AG10803 (cell line): ENCODE measurements at regions not wholly inside any gene's neighbourhood (a gene's known extent, or its start where the extent isn't known, plus 50 kb on each side); places are given as distances from the start of the nearest gene placed in this dataset.

Experiments
- DNase-seq: peaks from one replicate; pipeline ENCODE4 v3.0.0; 2010; ENCODE audit warnings: low read depth
- H3K4me3 ChIP-seq: 2 replicates; pipeline ENCODE4 v1.5.1; 2011; ENCODE audit warnings: mild to moderate bottlenecking, low read length, control low read depth
- CTCF ChIP-seq: conservative IDR thresholded peaks from 2 replicates; pipeline ENCODE4 v1.5.1; 2011; ENCODE audit warnings: mild to moderate bottlenecking, low read length, control low read depth, inconsistent platforms

GRCh38 chr5:86983208-86983607 is 284.5 kb upstream of the RASA1 start:
- no peak overlapping the region for H3K4me3 ChIP-seq
- no peak for TF ChIP-seq CTCF
- DNase-seq: no peak

- no peak overlapping the region for H3K4me3 ChIP-seq
- TF ChIP-seq CTCF: no peak
- no peak for DNase-seq
Measured at GRCh38 chr5:86986837-86987236, 280.8 kb upstream of the RASA1 start.

- DNase-seq: peak; percentile 57
- no peak for TF ChIP-seq CTCF
- H3K4me3 ChIP-seq: no peak overlapping the region
Measured at GRCh38 chr5:86997516-86997915, 270.2 kb upstream of the RASA1 start.

GRCh38 chr5:86999951-87000350 is 267.7 kb upstream of the RASA1 start:
- DNase-seq: no peak
- H3K4me3 ChIP-seq: no peak overlapping the region
- TF ChIP-seq CTCF: no peak

- no peak for DNase-seq
- H3K4me3 ChIP-seq: no peak overlapping the region
- no peak for TF ChIP-seq CTCF
Measured at GRCh38 chr5:87002485-87002884, 265.2 kb upstream of the RASA1 start.

- no peak overlapping the region for H3K4me3 ChIP-seq
- DNase-seq: no peak
- TF ChIP-seq CTCF: no peak
Measured at GRCh38 chr5:87004101-87004500, 263.6 kb upstream of the RASA1 start.

GRCh38 chr5:87007737-87008136 is 259.9 kb upstream of the RASA1 start:
- TF ChIP-seq CTCF: no peak
- H3K4me3 ChIP-seq: no peak overlapping the region
- no peak for DNase-seq
